ENCODE measurements at regions not wholly inside any gene's neighbourhood (a gene's known extent, or its start where the extent isn't known, plus 50 kb on each side); places are given as distances from the start of the nearest gene placed in this dataset.

DNA sequence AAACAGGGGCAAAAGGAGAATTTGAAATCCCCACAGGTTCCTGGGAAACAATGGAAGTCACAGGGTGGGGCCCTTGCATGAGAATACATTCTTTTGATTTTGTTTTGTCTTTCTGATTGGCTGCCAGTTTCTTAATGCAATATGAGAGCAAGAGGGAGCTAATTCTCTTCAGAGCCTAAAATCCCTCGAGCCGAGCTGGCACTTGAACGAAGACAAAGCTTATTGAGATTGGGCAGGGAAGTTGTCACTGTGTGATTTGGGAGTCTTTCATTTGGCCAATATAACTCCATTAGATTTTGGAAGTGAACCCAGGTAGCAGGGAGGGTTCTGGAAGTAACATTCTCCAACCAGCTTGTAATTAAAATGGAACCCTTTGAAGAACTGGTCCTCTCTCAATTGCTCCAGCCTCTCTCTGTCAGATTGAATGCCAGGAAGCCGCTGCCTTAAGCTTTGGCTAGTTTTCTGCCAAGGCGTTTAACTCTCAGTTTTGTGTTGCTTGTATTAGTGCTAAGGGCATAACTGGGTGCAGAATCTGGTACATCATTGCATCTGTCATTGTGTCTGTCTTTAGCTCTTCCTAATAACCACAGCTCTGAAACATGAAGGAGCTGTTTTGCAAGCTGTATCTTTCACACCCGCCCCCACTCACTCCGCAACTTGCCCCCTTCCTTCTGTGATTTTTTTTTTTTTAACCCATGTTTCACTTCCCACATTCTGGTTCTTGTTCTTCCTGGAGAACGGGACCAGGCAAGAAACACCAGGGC lies 272.0 kb downstream of the MAF start (continued):
- TF ChIP-seq, protein P1, sequence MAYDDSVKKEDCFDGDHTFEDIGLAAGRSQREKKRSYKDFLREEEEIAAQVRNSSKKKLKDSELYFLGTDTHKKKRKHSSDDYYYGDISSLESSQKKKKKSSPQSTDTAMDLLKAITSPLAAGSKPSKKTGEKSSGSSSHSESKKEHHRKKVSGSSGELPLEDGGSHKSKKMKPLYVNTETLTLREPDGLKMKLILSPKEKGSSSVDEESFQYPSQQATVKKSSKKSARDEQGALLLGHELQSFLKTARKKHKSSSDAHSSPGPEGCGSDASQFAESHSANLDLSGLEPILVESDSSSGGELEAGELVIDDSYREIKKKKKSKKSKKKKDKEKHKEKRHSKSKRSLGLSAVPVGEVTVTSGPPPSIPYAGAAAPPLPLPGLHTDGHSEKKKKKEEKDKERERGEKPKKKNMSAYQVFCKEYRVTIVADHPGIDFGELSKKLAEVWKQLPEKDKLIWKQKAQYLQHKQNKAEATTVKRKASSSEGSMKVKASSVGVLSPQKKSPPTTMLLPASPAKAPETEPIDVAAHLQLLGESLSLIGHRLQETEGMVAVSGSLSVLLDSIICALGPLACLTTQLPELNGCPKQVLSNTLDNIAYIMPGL (CRISPR knock-in tag; IDR thresholded peaks at IDR 0.05): no peak
- TF ChIP-seq ZNF416 (CRISPR knock-in tag; IDR thresholded peaks at IDR 0.05) (no peak), MYBL2 (CRISPR knock-in tag; IDR thresholded peaks at IDR 0.05) (no peak), CREM (CRISPR knock-in tag; IDR thresholded peaks at IDR 0.05) (no peak)
- TF ChIP-seq, protein P2, sequence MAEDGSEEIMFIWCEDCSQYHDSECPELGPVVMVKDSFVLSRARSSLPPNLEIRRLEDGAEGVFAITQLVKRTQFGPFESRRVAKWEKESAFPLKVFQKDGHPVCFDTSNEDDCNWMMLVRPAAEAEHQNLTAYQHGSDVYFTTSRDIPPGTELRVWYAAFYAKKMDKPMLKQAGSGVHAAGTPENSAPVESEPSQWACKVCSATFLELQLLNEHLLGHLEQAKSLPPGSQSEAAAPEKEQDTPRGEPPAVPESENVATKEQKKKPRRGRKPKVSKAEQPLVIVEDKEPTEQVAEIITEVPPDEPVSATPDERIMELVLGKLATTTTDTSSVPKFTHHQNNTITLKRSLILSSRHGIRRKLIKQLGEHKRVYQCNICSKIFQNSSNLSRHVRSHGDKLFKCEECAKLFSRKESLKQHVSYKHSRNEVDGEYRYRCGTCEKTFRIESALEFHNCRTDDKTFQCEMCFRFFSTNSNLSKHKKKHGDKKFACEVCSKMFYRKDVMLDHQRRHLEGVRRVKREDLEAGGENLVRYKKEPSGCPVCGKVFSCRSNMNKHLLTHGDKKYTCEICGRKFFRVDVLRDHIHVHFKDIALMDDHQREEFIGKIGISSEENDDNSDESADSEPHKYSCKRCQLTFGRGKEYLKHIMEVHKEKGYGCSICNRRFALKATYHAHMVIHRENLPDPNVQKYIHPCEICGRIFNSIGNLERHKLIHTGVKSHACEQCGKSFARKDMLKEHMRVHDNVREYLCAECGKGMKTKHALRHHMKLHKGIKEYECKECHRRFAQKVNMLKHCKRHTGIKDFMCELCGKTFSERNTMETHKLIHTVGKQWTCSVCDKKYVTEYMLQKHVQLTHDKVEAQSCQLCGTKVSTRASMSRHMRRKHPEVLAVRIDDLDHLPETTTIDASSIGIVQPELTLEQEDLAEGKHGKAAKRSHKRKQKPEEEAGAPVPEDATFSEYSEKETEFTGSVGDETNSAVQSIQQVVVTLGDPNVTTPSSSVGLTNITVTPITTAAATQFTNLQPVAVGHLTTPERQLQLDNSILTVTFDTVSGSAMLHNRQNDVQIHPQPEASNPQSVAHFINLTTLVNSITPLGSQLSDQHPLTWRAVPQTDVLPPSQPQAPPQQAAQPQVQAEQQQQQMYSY (CRISPR knock-in tag; IDR thresholded peaks at IDR 0.05): no peak

DNA sequence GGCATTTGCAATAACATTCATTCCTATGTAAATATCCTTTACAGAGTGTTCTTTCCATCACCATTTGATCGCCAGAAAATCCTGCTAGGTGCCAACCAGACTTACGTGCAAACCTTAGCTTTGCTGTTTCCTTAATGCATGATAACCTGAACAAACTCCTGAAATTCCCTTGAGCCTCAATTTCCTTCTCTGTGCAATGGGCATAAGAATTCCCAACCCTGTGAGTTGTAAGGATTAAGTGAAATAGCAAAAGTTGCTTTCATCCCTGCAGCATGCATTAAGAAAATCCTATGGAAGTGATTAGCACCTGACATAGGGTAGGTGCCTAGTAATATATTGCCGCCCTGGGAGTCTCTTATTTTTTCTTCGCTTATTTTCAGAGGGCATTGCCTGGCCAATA lies 272.7 kb downstream of the MAF start:
- Mint-ChIP-seq H3K4me3 (no peak overlapping the region), H3K4me1 (peaks cover 34% of the 10 kb centered on the region), H3K27ac (no peak overlapping the region), H3K9me3 (no peaks in the 10 kb centered on the region), H3K27me3 (ENCODE audit: low read depth) (no peaks in the 10 kb centered on the region; the same call in 1 of the 2 replicates), H3K36me3 (no peaks in the 10 kb centered on the region)
- POLR2A ChIA-PET: interaction anchor here (0.6 to 1.0 kb wide), 2 partner anchors 85 to 340 kb away, joined by 3 to 4 read pairs; no protein-coding TSS in a partner anchor
- TF ChIP-seq ATF1 (CRISPR knock-in tag; IDR thresholded peaks at IDR 0.05) (no peak), JAZF1 (CRISPR knock-in tag; IDR thresholded peaks at IDR 0.05) (no peak), GTF2I (CRISPR knock-in tag; conservative IDR thresholded peaks at IDR 0.05) (peak; percentile 80; the same call in 1 of the 2 replicates), GABPB1 (CRISPR knock-in tag; IDR thresholded peaks at IDR 0.05) (no peak)
- TF ChIP-seq, protein P3, sequence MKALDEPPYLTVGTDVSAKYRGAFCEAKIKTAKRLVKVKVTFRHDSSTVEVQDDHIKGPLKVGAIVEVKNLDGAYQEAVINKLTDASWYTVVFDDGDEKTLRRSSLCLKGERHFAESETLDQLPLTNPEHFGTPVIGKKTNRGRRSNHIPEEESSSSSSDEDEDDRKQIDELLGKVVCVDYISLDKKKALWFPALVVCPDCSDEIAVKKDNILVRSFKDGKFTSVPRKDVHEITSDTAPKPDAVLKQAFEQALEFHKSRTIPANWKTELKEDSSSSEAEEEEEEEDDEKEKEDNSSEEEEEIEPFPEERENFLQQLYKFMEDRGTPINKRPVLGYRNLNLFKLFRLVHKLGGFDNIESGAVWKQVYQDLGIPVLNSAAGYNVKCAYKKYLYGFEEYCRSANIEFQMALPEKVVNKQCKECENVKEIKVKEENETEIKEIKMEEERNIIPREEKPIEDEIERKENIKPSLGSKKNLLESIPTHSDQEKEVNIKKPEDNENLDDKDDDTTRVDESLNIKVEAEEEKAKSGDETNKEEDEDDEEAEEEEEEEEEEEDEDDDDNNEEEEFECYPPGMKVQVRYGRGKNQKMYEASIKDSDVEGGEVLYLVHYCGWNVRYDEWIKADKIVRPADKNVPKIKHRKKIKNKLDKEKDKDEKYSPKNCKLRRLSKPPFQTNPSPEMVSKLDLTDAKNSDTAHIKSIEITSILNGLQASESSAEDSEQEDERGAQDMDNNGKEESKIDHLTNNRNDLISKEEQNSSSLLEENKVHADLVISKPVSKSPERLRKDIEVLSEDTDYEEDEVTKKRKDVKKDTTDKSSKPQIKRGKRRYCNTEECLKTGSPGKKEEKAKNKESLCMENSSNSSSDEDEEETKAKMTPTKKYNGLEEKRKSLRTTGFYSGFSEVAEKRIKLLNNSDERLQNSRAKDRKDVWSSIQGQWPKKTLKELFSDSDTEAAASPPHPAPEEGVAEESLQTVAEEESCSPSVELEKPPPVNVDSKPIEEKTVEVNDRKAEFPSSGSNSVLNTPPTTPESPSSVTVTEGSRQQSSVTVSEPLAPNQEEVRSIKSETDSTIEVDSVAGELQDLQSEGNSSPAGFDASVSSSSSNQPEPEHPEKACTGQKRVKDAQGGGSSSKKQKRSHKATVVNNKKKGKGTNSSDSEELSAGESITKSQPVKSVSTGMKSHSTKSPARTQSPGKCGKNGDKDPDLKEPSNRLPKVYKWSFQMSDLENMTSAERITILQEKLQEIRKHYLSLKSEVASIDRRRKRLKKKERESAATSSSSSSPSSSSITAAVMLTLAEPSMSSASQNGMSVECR (CRISPR knock-in tag; IDR thresholded peaks at IDR 0.05; ENCODE audit: borderline replicate concordance): no peak
- TF ChIP-seq, protein P4, sequence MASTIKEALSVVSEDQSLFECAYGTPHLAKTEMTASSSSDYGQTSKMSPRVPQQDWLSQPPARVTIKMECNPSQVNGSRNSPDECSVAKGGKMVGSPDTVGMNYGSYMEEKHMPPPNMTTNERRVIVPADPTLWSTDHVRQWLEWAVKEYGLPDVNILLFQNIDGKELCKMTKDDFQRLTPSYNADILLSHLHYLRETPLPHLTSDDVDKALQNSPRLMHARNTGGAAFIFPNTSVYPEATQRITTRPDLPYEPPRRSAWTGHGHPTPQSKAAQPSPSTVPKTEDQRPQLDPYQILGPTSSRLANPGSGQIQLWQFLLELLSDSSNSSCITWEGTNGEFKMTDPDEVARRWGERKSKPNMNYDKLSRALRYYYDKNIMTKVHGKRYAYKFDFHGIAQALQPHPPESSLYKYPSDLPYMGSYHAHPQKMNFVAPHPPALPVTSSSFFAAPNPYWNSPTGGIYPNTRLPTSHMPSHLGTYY (CRISPR knock-in tag; IDR thresholded peaks at IDR 0.05): no peak
- TF ChIP-seq, protein P5, sequence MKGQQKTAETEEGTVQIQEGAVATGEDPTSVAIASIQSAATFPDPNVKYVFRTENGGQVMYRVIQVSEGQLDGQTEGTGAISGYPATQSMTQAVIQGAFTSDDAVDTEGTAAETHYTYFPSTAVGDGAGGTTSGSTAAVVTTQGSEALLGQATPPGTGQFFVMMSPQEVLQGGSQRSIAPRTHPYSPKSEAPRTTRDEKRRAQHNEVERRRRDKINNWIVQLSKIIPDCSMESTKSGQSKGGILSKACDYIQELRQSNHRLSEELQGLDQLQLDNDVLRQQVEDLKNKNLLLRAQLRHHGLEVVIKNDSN (CRISPR knock-in tag; IDR thresholded peaks at IDR 0.05): no peak
- TF ChIP-seq, protein P6, sequence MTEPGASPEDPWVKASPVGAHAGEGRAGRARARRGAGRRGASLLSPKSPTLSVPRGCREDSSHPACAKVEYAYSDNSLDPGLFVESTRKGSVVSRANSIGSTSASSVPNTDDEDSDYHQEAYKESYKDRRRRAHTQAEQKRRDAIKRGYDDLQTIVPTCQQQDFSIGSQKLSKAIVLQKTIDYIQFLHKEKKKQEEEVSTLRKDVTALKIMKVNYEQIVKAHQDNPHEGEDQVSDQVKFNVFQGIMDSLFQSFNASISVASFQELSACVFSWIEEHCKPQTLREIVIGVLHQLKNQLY (CRISPR knock-in tag; IDR thresholded peaks at IDR 0.05): no peak
- ATAC-seq (no peak), DNase-seq (ENCODE audit: low spot score) (no peak)
- CTCF ChIA-PET: interaction anchor here (1.9 kb wide), 1 partner anchor 274 kb away, joined by 8 read pairs; the partner anchor contains the start of gene MAF
